Activated naive CD4-positive, alpha-beta T cell treated with Interleukin-2 at 50 U/mL for 16 hours (primary cell): ENCODE measurements at regions not wholly inside any gene's neighbourhood (a gene's known extent, or its start where the extent isn't known, plus 50 kb on each side); places are given as distances from the start of the nearest gene placed in this dataset.
"Not testable (repeated sequence)": the region's sequence is repeated elsewhere in the genome, so short reads cannot be mapped to it uniquely, and the experiment has no call there.

Experiments used
- DNase-seq: peaks from one replicate; pipeline ENCODE4 v3.0.0-alpha.2; 2020

DNA sequence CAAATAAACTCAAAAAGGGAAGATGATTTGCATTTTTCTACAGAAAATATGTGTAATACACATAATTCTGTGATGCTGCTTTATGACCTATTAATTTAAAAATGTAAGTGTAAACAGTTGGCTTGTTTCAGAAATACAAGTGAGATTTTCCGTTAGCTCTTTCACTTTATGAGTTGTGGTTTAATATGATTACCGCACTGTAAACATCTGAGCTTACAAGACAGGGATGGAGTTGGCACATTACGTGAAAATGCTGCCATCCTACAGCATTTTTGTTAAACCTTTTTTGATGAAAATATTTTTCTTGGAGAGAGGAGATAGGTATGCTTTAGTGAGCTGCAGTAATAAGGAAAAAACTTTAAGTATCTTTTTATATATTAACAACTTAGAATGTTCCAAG is 426.8 kb upstream of the ADAMTS5 start:
- DNase-seq, result no peak

GRCh38 chr21:27391990-27392389 is 425.1 kb upstream of the ADAMTS5 start:
- DNase-seq, result no peak

DNA sequence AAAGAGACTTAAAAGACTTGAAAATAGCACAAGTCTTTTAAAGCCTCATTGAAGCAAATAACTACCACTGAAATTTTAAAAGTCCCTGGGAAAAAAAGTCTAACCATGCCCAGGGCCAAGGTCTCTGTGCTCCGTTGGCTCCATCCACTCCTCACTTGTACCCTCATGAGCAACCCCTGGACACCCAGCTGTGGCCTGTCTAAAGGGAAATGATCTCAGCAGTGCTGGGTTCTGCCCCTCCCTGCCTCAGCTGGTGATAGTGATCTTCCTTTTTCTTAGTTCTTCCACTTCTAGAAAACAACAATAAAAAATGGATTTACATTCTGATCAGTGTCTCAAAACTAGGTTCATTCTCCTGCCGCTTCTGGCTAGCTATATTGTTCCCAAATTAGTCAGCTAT is 423.5 kb upstream of the ADAMTS5 start:
- DNase-seq, result no peak

- no peak for DNase-seq
Observed at GRCh38 chr21:27388825-27389224, 421.9 kb upstream of the ADAMTS5 start.

GRCh38 chr21:27382404-27382803 is 415.5 kb upstream of the ADAMTS5 start:
- no peak for DNase-seq

DNA sequence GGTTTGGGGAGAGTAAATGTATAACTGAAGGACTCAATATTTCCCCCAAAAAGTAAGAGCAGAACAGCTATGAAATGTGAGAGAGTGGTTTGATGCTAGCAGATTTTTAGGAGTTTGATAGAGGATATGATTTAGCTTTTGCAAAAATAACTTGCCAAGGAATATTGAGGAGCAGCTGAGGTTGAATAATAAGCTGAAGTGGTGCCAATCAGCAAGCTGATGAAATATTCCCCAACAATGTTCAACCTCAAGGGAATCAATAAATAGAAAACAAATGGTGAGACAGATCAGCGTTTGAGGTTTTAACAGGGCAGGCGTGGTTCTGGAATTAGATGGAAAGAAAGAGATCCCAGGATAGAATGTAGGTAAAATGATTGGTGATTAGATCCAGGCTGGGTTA is 413.4 kb upstream of the ADAMTS5 start:
- DNase-seq, result no peak

DNA sequence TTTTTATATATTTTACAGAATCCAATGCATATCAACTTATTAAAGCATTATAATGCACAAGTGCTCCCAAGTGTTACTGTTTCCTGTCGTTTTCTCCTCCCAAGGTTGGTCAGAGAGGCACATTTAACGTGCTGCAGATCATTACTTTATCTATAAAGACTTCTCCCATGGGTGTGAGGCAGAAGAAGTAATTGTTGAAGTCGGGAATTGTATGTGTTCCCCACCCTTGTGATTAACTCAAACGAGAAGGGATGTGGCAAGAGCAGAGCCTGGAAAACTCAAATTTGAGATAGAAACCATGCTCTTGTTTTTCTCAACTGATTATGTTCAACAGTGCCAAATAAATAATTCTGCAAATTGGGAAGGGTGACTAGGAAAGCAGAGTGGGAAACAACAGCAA is 412.5 kb upstream of the ADAMTS5 start:
- DNase-seq, result no peak

- no peak for DNase-seq
Observed at GRCh38 chr21:27372381-27372780, 405.5 kb upstream of the ADAMTS5 start.

GRCh38 chr21:27371975-27372331 is 405.1 kb upstream of the ADAMTS5 start:
- DNase-seq, result no peak

DNA sequence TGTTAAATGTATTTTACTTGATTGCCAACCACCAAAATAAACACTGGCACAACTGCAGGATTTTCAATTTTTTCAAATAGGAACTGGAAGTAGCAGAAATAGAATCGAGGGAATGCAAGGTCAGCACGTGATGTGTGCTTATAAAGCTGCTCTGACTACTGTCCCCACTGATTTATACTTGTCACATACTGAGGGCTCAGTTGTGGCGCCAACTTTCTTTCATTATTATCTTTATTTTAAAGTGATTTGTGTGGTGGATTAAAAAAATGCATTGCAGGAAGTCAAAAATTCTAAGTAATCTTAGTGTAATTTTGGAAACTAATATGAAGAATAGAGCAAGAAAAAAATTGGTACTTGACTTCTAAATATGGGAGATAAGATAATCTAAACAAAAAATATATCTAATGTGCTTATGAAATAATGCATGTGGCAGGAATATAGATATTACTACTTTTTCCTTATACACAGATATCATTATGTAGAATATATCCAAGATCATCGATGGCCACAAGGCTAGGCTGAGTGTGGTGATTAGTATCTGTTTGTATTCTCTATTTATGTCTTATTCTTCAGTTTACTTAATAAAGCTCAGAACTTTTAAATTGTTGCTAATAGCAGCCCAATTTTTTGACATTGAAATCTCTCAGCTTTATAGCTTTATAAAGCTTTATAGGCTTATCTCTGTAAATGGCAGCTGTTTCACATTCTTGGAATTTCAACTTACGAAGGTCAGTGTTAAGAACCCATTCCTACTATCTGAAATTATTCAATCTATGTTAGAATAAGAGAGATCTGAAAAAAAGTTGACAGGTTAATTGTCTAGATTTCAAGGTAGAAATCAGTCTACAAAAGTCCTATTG is 404.5 kb upstream of the ADAMTS5 start:
- DNase-seq, result no peak

DNA sequence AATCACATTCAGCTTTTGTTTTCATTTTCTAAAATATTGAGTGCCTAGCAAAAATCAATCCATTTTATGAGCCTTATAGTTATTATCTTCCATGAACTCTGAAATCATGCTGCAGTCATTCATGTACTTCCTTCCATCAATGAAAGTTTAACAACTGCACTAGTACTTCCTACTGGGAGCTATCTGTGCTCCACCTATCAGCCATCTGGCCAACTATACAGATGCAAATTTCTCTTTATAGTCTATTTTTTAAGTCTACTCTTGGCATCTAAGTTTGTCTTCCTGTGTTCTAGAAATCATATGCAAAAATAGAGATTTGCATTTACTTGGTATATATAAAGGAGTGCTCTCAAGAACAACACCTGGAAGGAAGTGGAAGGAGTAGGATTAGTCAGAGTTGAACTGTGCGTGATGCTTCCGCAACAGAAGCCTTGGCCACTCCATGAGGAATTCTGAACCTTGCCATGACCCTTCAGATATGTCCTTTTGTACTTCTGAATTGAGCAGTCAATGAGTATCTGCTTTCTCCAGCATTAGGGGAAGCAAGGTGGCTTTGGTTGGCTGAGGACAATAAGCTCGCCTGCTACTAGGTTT is 403.2 kb upstream of the ADAMTS5 start:
- DNase-seq, result no peak

GRCh38 chr21:27369234-27369633 is 402.3 kb upstream of the ADAMTS5 start:
- DNase-seq, result no peak

DNA sequence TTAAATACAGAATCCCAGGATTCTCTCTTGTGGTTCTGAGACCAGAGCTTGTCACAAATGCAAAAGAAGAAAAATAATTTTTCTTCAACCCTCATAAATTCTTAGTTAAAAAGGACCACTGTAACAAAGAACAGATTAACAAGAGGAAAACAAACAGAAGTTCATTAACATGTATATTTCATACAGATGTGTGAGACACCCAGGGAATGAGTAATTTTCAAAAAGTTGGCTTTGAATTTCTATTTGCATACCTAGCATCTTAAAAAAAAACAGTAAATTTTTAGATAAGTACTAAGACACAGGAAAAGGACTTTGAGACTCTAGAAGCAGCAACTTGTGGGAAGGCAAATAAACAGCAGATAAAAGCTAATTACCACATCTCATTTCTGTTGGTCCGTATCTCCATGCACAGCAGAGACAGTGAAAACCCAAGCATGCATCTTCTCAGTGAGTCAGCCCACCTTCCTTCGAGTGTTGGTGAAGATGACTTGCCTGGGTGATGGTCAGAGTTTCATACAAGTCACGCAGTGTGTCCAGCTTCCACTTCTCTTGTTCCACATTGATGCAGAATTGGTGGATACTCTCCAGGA is 399.9 kb upstream of the ADAMTS5 start:
- no peak for DNase-seq

- no peak for DNase-seq
Observed at GRCh38 chr21:27366036-27366435, 399.1 kb upstream of the ADAMTS5 start.

DNA sequence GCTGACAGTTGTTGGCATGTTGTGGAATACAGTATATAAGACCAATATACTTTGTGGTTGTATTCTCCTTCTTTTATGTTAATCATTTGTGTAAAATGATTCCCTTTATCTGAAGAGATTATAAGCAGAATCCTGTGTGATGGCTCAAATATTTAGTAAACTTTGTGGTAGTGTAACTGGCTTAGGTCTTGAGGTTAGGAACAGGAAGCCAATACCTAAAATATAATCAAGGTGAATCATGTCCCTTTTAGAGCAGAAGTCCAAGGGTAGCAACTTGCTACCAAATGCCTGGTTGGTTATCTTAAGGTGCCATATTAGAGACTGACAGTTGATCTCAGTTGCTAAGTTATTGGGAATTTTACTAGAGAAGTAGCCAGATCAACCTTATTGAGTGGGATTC is 398.5 kb upstream of the ADAMTS5 start:
- no peak for DNase-seq

DNA sequence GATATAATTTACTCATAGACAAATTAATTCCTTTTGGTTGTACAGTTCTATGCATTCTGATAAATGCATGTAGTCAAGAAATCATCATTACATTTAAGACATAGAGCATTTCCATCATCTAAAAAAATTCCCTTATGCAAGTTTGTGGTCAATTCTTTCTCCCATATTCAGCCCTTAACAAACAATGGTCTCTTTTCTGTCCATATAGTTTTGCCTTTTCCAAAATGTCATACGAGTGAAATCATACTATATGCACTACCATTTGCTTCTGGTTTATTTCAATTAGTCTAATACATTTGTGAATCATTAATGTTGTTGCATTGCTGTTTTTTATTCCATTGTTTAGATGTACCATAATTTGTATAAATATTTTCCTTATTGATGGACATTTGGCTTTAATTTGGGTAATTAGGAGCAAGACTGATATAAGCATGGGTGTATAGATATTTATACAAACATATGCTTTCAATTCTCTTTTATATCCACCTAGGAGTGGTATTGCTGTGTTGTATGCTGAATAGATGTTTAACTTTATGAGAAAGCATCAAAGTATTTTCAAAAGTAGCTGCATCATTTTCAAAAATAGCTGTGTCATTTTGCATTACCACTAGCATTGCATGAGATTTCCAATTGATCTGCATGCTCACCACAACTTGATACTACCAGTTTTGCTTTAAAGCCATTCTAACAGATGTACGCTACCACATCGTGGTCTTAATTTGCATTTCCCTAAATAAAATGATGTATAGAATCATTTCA is 397.0 kb upstream of the ADAMTS5 start:
- DNase-seq, result no peak

GRCh38 chr21:27362249-27362648 is 395.4 kb upstream of the ADAMTS5 start:
- no peak for DNase-seq

GRCh38 chr21:27359141-27359540 is 392.3 kb upstream of the ADAMTS5 start:
- no peak for DNase-seq

- DNase-seq, result no peak
Observed at GRCh38 chr21:27352885-27353284, 386.0 kb upstream of the ADAMTS5 start.

- no peak for DNase-seq
Observed at GRCh38 chr21:27346041-27346448, 379.2 kb upstream of the ADAMTS5 start.

DNA sequence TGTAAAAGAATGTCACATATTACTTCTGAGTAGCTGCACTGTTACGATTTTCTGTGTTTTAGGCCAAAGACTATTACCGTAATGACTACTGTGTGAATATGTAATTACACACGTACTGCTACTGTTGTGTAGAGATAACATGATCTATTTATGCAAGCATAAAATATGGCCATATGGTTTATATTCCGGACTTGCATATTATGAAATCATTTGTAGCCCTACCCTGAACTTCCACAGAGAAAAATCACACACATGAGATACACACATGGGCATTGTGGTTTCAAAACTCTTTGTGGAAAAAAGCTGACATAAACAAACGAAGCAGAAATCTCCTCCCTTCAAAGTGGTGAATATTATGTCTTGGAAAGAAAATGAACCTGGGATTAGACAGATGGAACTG is 373.0 kb upstream of the ADAMTS5 start:
- no peak for DNase-seq

GRCh38 chr21:27338007-27338406 is 371.1 kb upstream of the ADAMTS5 start:
- DNase-seq, result not testable (repeated sequence)

- no peak for DNase-seq
Observed at GRCh38 chr21:27333096-27333495, 366.2 kb upstream of the ADAMTS5 start.
